SJSA1 (cell line): ENCODE measurements at regions not wholly inside any gene's neighbourhood (a gene's known extent, or its start where the extent isn't known, plus 50 kb on each side); places are given as distances from the start of the nearest gene placed in this dataset.

Experiments used
- DNase-seq, 2 experiments: peaks; one replicate each; pipeline ENCODE4 v3.0.0-alpha.2; 2015 to 2020; ENCODE audit warnings: low spot score in 2 of 2, low read depth in 1 of 2
- H3K27ac ChIP-seq: fragments of 250-450 bp; sonication (Bioruptor Pico); 2 replicates; pipeline ENCODE4 v1.5.1; 2020; ENCODE audit warnings: mild to moderate bottlenecking, moderate library complexity
- H3K27me3 ChIP-seq: fragments of 250-450 bp; sonication (Bioruptor Pico); replicated peaks from 2 replicates; pipeline ENCODE4 v1.5.1; 2020; ENCODE audit warnings: mild to moderate bottlenecking, moderate library complexity
- H3K36me3 ChIP-seq: fragments of 250-450 bp; sonication (Bioruptor Pico); 2 replicates; pipeline ENCODE4 v1.5.1; 2020; ENCODE audit warnings: mild to moderate bottlenecking
- H3K4me1 ChIP-seq: fragments of 250-450 bp; sonication (Bioruptor Pico); replicated peaks from 2 replicates; pipeline ENCODE4 v1.6.1; 2021; ENCODE audit warnings: mild to moderate bottlenecking
- H3K4me3 ChIP-seq: fragments of 250-450 bp; sonication (Bioruptor Pico); 2 replicates; pipeline ENCODE4 v1.5.1; 2020; ENCODE audit warnings: mild to moderate bottlenecking
- H3K9me3 ChIP-seq: fragments of 250-450 bp; sonication (Bioruptor Pico); replicated peaks from 2 replicates; pipeline ENCODE4 v1.5.1; 2020; ENCODE audit warnings: mild to moderate bottlenecking

DNA sequence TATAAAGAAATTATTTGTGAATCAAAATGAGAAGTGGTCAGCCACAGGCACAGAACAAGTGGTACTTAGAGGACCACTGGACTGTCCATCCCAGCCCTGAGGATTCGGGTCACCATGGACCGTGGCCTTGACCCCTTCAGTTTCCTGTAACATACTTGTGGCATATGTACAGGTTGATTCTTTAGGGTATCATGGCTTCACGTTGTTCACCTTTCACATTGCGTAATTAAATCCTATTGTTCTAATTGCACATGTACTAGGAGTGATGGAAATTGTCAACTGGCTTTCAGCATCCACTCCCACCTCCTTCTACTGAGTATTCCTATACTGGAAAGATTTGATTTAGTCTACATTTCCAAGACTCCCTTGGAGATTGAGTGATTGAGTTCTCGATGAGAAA is 148.3 kb upstream of the GJB5 start:
- Histone ChIP-seq H3K9me3 (no peaks in the 10 kb centered on the region), H3K27ac (no peak overlapping the region), H3K36me3 (no peaks in the 10 kb centered on the region), H3K4me1 (no peaks in the 10 kb centered on the region), H3K27me3 (peaks cover 12% of the 10 kb centered on the region; the same call in 1 of the 2 replicates), H3K4me3 (no peak overlapping the region)
- no peak for DNase-seq

DNA sequence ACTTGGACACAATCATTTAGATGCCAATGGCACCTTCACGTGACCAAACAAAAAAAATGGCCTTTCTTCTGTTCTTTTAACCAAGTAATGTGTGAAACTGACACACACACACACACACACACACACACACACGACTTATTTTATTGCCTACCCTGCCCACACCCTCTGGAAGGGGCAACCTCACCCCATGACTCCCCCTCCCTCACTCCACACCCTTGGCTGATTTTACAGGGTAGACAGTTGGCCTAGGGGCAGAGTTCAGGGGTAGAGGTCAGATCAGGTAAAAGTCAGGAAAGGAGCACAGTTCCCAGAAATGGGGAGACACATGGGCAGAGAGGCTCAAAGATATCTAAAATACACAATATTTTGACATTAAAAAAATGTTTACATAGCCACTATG is 144.8 kb upstream of the GJB5 start:
- no peak overlapping the region for H3K27ac ChIP-seq
- H3K27me3 ChIP-seq = peaks cover 9% of the 10 kb centered on the region; the same call in 1 of the 2 replicates
- no peak for DNase-seq
- no peak overlapping the region for H3K4me3 ChIP-seq
- no peaks in the 10 kb centered on the region for H3K9me3 ChIP-seq
- H3K36me3 ChIP-seq = no peaks in the 10 kb centered on the region
- no peaks in the 10 kb centered on the region for H3K4me1 ChIP-seq

DNA sequence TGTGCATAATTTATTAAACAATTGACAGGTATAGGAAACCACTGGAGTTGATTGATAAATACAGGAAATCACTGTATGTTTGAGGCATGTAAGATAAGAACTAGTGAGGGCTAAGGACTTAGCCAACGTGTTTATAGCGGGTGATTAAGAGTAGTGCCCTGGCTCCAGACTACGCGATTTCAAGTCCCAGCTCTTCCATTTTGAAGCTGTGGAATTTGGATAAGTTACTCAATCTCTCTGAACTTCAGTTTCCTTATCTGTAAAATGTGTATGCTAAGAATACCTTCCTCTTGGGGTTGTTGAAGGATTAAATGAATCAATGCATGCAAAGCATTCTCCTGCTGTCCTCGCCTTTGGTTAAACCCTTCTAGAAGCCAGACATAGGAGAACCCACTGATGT is 143.3 kb upstream of the GJB5 start:
- H3K4me3 ChIP-seq = no peak overlapping the region
- no peaks in the 10 kb centered on the region for H3K36me3 ChIP-seq
- H3K4me1 ChIP-seq = no peaks in the 10 kb centered on the region
- H3K27ac ChIP-seq = no peak overlapping the region
- no peak for DNase-seq
- peaks cover 9% of the 10 kb centered on the region; the same call in 1 of the 2 replicates for H3K27me3 ChIP-seq
- no peaks in the 10 kb centered on the region for H3K9me3 ChIP-seq

DNA sequence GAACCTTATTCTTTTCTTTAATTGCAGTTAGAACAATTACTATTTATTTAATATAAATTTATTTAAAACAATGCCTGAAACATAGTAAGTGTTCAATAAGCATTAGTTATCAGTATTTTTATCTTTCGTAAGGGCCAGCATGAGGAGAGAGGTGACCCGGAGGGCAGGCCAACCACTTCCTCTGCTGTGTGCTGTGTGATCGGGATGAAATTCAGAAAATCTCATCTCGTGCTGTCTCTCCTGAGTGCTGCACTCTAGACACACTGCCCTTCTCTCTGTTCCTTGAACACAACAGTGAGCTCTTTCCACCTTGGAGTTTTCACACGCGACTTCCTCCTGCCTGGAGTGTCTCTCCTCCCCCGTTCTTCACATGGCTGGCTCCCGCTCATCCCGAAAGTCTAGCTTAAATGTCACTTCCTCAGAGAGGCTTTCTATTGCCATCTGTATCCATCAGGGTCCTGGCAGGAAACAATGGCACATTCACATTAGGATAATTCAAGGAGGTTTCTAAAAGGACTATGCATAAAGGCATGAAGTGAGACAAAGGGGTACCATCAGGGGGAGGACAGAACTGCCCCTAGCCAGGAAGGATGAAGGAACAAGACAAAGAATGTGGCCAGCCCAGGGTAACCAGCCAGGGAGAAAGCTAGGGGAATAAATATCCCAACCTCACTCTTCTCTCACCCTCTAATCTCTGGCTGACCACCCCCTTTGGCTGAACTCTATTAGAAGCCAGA is 142.6 kb upstream of the GJB5 start:
- no peak overlapping the region for H3K27ac ChIP-seq
- H3K36me3 ChIP-seq = no peaks in the 10 kb centered on the region

DNA sequence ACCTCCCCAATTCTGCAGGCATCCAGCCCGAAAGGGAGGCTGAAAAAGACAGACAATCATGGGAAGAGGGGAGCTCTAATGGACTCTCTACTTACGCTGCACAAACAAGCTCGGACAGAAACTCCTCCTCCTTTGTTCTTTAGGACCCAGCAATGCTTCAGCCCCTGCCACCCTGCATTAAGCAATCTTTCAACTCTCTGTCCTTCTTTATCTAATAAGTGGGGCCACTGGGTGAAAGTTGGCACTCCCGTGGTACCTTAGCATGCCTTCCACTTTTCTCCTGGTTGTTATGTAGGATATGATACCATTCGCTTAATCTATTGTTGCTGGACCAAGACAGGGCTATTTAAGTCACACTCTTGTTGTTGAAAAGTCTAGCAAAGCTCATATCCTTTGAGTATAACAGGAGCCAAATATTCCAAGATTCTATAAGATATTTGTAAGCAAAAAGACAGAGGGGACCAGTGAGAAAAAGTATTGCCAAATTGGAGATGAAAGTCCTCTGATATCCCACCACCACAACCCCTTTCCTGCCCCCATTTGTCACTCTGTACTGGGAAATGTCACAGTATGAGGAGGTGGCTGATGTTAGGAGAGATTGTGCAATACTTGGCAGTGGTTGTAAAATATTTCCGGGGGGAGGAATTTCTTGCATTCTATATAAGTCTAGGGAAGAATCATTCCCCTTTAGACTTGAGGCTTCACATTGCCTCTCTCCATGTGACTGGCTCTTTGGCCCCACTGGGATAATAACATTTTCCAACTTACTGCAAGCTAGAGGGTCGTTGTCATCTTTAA is 137.3 kb upstream of the GJB5 start:
- no peaks in the 10 kb centered on the region for H3K36me3 ChIP-seq
- H3K4me1 ChIP-seq = no peaks in the 10 kb centered on the region
- no peaks in the 10 kb centered on the region for H3K9me3 ChIP-seq
- H3K4me3 ChIP-seq = no peak overlapping the region
- no peak for DNase-seq
- H3K27ac ChIP-seq = no peak overlapping the region
- H3K27me3 ChIP-seq = no peaks in the 10 kb centered on the region; the same call in 1 of the 2 replicates

More for the DNA sequence above, 142.6 kb upstream of the GJB5 start:
- Histone ChIP-seq H3K4me1 (no peaks in the 10 kb centered on the region), H3K27me3 (peaks cover 5% of the 10 kb centered on the region; the same call in 1 of the 2 replicates), H3K9me3 (no peaks in the 10 kb centered on the region), H3K4me3 (no peak overlapping the region)
- no peak for DNase-seq

DNA sequence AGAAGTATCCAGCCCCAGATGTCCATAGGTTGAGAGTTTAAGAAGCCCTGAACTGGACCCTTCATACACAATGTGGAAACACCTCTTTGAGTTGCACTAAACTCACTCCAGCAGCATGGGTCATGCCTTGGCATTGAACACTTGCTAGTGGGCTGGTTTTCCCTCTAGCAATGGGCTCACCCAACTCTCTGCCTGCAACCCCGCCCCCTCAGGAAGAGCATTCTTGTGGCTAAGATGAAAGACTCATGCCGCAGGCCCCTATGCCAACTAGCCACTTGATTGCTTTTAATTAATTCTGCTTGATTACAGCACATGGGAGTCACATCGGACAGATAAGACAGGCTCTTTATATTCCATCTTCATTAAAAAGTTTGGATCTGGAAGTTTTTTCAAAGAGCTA is 136.5 kb upstream of the GJB5 start:
- no peak overlapping the region for H3K27ac ChIP-seq
- no peaks in the 10 kb centered on the region; the same call in 1 of the 2 replicates for H3K27me3 ChIP-seq
- H3K9me3 ChIP-seq = no peaks in the 10 kb centered on the region
- H3K36me3 ChIP-seq = no peaks in the 10 kb centered on the region
- no peak overlapping the region for H3K4me3 ChIP-seq
- no peak for DNase-seq
- no peaks in the 10 kb centered on the region for H3K4me1 ChIP-seq

DNA sequence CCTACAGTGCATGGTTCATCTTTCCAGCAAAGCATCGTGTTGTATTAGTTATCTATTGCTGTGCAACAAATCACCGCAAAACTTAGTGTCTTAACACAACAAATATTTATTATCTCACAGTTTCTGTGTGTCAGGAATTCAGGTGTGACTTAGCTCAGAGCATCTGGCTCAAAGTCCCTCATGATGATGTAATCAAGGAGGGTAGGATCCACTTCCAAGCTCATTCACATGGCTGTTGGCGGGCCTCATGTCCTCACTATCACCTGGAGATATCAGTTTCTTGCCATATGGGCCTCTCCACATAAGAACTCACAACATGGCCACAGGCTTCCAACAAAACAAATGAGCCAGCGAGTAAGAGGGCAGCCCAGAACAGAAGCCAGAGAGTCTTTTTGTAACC is 135.6 kb upstream of the GJB5 start:
- Histone ChIP-seq H3K36me3 (no peaks in the 10 kb centered on the region), H3K27me3 (no peaks in the 10 kb centered on the region; the same call in 1 of the 2 replicates), H3K9me3 (no peaks in the 10 kb centered on the region), H3K4me3 (no peak overlapping the region), H3K27ac (no peak overlapping the region), H3K4me1 (no peaks in the 10 kb centered on the region)
- DNase-seq = no peak

DNA sequence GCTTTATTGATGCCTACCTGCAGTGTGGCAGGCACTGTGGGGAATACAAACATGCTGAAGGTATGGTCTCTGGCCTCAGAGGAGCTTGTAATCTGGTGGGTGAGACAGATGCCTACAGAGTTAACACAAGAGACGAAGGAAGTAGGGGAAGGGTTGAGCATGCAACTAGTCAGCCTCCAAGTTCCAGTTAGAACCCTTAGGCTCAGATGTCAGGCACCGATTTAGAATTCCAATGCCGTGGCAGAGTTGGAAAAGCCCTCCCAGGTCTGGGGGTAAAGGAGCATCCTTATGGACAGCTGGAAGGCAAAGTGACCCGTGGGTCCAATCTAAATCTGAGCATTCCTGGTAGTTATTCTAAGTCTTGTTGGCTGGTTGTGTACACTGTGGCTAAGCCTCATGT is 132.9 kb upstream of the GJB5 start:
- H3K4me3 ChIP-seq = no peak overlapping the region
- H3K4me1 ChIP-seq = no peaks in the 10 kb centered on the region
- no peaks in the 10 kb centered on the region; the same call in 1 of the 2 replicates for H3K27me3 ChIP-seq

DNA sequence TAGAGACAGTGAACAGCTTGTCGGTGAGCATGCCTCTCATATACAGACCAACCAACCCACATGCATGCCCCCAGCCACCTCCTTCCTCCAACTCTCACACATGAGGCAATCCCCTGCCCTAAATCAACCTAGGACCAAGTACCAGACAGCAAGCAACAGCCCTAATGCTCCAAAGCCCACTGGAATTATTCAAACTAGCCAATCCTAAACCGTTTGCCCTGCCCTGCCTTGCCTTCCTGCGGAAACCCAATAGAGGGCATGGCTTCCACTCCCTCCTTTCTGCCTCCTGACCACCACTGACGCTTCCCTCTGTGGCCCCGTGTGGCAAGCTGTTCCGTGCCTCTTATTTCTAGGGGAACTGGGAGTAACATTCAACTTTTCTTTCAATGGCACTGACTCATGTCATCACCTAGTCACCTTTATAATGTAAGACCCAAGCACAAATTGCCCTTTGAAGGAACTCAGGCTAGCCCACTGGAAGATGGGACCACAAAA is 129.3 kb upstream of the GJB5 start:
- Histone ChIP-seq H3K27me3 (no peaks in the 10 kb centered on the region), H3K27ac (no peak overlapping the region), H3K9me3 (no peaks in the 10 kb centered on the region), H3K36me3 (no peaks in the 10 kb centered on the region), H3K4me1 (no peaks in the 10 kb centered on the region), H3K4me3 (no peak overlapping the region)
- DNase-seq = no peak

More for the DNA sequence above, 132.9 kb upstream of the GJB5 start:
- Histone ChIP-seq H3K9me3 (no peaks in the 10 kb centered on the region), H3K36me3 (no peaks in the 10 kb centered on the region), H3K27ac (no peak overlapping the region)
- DNase-seq = no peak

DNA sequence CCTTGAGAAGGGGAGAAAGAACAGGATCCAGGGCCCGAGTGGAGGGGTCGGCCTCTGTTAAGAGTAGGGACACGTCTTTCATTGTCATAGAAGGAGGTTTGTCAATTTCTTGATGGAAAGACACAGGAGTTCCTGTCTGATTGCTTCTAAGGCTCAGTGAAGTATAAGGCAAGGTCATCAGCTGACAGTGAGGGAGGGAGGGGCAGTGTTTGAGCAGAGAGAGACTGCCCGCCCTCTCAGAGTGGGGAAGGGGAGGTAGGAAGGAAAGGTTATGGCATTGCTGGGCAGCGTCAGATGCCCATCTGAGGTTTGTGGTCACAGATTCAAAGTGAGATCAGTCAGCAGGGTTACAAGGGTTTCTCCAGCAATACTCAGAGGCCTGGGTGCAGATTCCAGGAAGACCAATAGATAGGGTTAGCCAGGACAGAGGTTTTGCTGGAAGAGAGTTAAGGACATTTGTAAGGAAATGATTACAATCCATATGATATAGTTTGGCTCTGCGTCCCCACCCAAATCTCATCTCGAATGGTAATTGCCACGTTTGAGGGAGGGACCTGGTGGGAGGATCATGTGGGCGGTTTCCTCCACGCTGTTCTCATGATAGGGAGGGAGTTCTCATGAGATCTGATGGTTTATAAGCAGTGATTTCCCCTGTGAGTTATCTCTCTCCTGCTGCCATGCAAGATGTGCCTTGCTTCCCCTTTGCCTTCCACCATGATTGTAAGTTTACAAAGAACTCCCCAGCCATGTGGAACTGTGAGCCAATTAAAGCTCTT is 127.2 kb upstream of the GJB5 start:
- Histone ChIP-seq H3K4me3 (no peak overlapping the region), H3K27me3 (no peaks in the 10 kb centered on the region), H3K36me3 (no peaks in the 10 kb centered on the region), H3K4me1 (no peaks in the 10 kb centered on the region), H3K9me3 (no peaks in the 10 kb centered on the region), H3K27ac (no peak overlapping the region)
- DNase-seq = no peak

DNA sequence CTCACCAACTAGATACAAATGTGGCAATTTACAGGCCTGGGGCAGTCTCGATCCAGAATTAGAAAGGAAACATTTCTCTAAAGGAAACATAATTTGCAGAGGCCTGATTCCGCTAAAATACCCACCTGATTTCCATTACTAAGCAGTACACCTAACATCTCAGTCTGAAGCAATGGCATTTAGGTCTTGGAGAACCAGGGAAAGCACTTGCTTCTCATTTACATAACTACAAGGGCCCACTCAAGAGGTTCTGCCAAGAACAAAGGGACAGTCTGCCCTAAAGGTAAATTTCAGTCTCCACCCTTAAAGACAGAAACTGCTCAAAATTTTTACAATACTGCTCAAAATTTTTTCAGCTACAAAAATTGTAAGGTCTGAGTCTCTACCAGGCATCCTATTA is 123.7 kb upstream of the GJB5 start:
- no peak for DNase-seq
- H3K27me3 ChIP-seq = no peaks in the 10 kb centered on the region
- H3K27ac ChIP-seq = no peak overlapping the region
- H3K9me3 ChIP-seq = no peaks in the 10 kb centered on the region
- no peak overlapping the region for H3K4me3 ChIP-seq
- H3K4me1 ChIP-seq = no peaks in the 10 kb centered on the region
- H3K36me3 ChIP-seq = no peaks in the 10 kb centered on the region

DNA sequence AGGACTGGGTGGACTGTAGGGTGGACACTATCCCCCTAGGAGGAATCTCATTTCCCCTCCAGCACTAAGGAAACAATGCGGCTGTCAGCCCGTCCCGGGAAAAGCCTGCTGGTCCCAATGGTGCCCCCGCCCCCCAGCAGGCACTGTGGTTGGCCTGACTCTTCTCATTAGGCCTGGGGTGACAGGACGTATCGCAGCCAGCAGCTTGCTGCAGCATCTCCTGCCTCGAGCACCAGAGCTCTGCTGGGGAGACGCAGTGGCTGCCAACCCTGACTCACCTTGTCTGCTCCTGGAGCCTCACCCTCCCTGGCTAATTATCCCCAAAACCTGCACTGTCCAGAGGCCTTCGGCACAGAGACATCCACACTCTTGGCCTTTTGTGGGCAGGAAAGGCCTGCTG is 115.1 kb upstream of the GJB5 start:
- peaks cover 5% of the 10 kb centered on the region for H3K27me3 ChIP-seq
- no peaks in the 10 kb centered on the region for H3K4me1 ChIP-seq
- no peak overlapping the region for H3K4me3 ChIP-seq
- H3K9me3 ChIP-seq = peaks cover 2% of the 10 kb centered on the region; the same call in 1 of the 2 replicates
- DNase-seq = no peak
- no peaks in the 10 kb centered on the region for H3K36me3 ChIP-seq
- H3K27ac ChIP-seq = no peak overlapping the region

DNA sequence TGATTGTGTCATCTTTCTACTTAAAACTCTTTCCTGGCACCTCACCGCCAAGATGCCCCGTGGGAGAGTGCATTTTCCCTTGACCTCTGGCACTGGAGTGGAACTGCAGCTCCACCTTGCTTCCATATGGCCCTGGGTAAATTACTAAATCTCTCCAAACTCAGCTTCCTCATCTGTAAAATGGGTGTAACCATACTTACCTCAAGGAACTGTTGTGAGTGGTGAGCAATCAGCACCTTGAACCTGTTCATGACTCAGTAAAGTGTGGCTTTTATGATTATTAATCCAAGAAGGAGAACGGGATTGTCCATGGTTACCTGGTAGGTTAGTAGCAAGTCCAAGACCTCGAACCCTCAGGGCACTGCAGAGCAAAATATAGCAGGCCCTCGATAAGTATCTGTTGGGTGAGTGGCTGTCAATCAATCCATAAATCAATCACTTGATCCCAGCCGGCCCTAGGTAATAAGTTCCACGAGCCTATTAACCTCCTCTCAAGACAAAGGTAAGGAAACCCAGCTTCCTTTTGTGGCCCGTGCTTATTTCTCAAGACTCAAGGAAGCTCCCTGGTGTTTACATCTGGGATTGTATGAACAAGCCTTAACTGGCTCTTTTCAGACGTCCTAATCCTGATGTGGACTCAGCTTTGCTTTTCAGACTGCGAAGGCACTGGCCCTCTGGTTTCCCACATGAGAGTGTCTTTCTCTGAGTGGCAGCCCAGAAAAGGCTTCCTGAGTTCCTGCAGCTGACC is 114.0 kb upstream of the GJB5 start:
- H3K4me3 ChIP-seq = no peak overlapping the region
- peaks cover 5% of the 10 kb centered on the region for H3K27me3 ChIP-seq
- H3K4me1 ChIP-seq = no peaks in the 10 kb centered on the region
- DNase-seq = no peak
- peaks cover 2% of the 10 kb centered on the region; the same call in 1 of the 2 replicates for H3K9me3 ChIP-seq
- H3K36me3 ChIP-seq = no peaks in the 10 kb centered on the region
- no peak overlapping the region for H3K27ac ChIP-seq
